Stromal cell of bone marrow (primary cell): ENCODE measurements at regions not wholly inside any gene's neighbourhood (a gene's known extent, or its start where the extent isn't known, plus 50 kb on each side); places are given as distances from the start of the nearest gene placed in this dataset.
"Not testable (repeated sequence)": the region's sequence is repeated elsewhere in the genome, so short reads cannot be mapped to it uniquely, and the experiment has no call there.

Experiments used
- DNase-seq: peaks from one replicate; pipeline ENCODE4 v3.0.0-alpha.2; 2012; ENCODE audit warnings: low read depth

GRCh38 chr6:114648847-114649246, 306.0 kb upstream of the HS3ST5 start:
- DNase-seq = no peak

- no peak for DNase-seq
Observed at GRCh38 chr6:114638341-114638740, 295.5 kb upstream of the HS3ST5 start.

GRCh38 chr6:114634016-114634415, 291.2 kb upstream of the HS3ST5 start:
- no peak for DNase-seq

- not testable (repeated sequence) for DNase-seq
Observed at GRCh38 chr6:114626226-114626625, 283.4 kb upstream of the HS3ST5 start.

- DNase-seq = no peak
Observed at GRCh38 chr6:114619621-114620200, 276.9 kb upstream of the HS3ST5 start.

- DNase-seq = no peak
Observed at GRCh38 chr6:114611696-114612095, 268.9 kb upstream of the HS3ST5 start.

- no peak for DNase-seq
Observed at GRCh38 chr6:114608091-114608490, 265.3 kb upstream of the HS3ST5 start.

- DNase-seq = no peak
Observed at GRCh38 chr6:114605656-114606055, 262.8 kb upstream of the HS3ST5 start.

- DNase-seq = no peak
Observed at GRCh38 chr6:114600381-114600780, 257.6 kb upstream of the HS3ST5 start.

GRCh38 chr6:114595591-114595990, 252.8 kb upstream of the HS3ST5 start:
- DNase-seq = no peak

- no peak for DNase-seq
Observed at GRCh38 chr6:114595186-114595585, 252.4 kb upstream of the HS3ST5 start.

- DNase-seq = no peak
Observed at GRCh38 chr6:114592506-114592905, 249.7 kb upstream of the HS3ST5 start.

- no peak for DNase-seq
Observed at GRCh38 chr6:114588726-114589125, 245.9 kb upstream of the HS3ST5 start.

GRCh38 chr6:114586298-114586697, 243.5 kb upstream of the HS3ST5 start:
- no peak for DNase-seq

- no peak for DNase-seq
Observed at GRCh38 chr6:114581293-114581692, 238.5 kb upstream of the HS3ST5 start.

- DNase-seq = no peak
Observed at GRCh38 chr6:114580882-114581281, 238.1 kb upstream of the HS3ST5 start.

- no peak for DNase-seq
Observed at GRCh38 chr6:114579486-114579885, 236.7 kb upstream of the HS3ST5 start.

GRCh38 chr6:114577109-114577508, 234.3 kb upstream of the HS3ST5 start:
- no peak for DNase-seq

- no peak for DNase-seq
Observed at GRCh38 chr6:114576330-114576729, 233.5 kb upstream of the HS3ST5 start.

- DNase-seq = no peak
Observed at GRCh38 chr6:114569669-114570068, 226.8 kb upstream of the HS3ST5 start.

GRCh38 chr6:114564302-114564933, 221.6 kb upstream of the HS3ST5 start:
- no peak for DNase-seq

- DNase-seq = no peak
Observed at GRCh38 chr6:114559419-114559818, 216.6 kb upstream of the HS3ST5 start.

GRCh38 chr6:114558153-114558552, 215.3 kb upstream of the HS3ST5 start:
- DNase-seq = no peak

- no peak for DNase-seq
Observed at GRCh38 chr6:114556846-114557488, 214.1 kb upstream of the HS3ST5 start.
